GM12878 (cell line): ENCODE measurements at regions not wholly inside any gene's neighbourhood (a gene's known extent, or its start where the extent isn't known, plus 50 kb on each side); places are given as distances from the start of the nearest gene placed in this dataset.

ENCODE experiments used
- BACH1 ChIP-seq: fragments of 450-650 bp; IDR thresholded peaks from 2 replicates; pipeline ENCODE4 v1.6.1; 2017; ENCODE audit warnings: mild to moderate bottlenecking, borderline replicate concordance
- BCLAF1 ChIP-seq: fragments of 450-650 bp; IDR thresholded peaks from 2 replicates; pipeline ENCODE4 v1.6.1; 2017; ENCODE audit warnings: antibody characterized with exemption, mild to moderate bottlenecking, moderate library complexity
- CHD2 ChIP-seq: IDR thresholded peaks from 2 replicates; pipeline ENCODE4 v1.6.1; 2011; ENCODE audit warnings: low read depth, low read length, improper control_type of control experiment, borderline replicate concordance
- EED ChIP-seq: sonication (generic); IDR thresholded peaks from 2 replicates; pipeline ENCODE4 v1.6.1; 2016; ENCODE audit warnings: antibody characterized with exemption, low read depth
- SKIL ChIP-seq: fragments of 450-650 bp; IDR thresholded peaks from 2 replicates; pipeline ENCODE4 v1.6.1; 2017; ENCODE audit warnings: mild to moderate bottlenecking, low read depth, inconsistent platforms; ENCODE audit not compliant: poor library complexity, severe bottlenecking
- SMARCA5 ChIP-seq: fragments of 450-650 bp; IDR thresholded peaks from 2 replicates; pipeline ENCODE4 v1.6.1; 2017; ENCODE audit warnings: mild to moderate bottlenecking
- TF ChIP-seq, protein P1 (sequence below): fragments of 150-350 bp; IDR thresholded peaks from 2 replicates; pipeline ENCODE4 v1.6.1; 2016; ENCODE audit warnings: low read depth, low read length

DNA sequence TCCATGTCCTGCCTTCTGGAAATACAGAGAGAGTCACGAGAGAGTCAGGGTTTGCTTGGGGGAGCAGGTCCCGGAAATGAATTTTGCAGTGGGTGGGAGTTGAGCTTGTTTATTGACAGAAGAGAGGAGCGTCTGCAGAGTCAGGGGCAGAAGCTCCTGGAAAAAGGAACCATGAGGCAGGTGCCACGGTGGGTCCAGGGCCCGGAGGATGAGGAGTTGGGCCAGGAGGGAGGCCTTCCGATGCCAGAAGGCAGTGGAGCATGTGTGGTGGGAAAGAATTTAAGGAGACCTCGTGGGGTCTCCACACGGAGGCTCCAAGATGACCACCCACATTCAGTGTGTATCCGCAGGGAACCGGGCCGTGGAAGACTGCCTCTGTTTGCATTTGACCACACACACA, 461.2 kb downstream of the BRD1 start (continued):
- TF ChIP-seq BCLAF1, result no peak
- TF ChIP-seq, protein P1, sequence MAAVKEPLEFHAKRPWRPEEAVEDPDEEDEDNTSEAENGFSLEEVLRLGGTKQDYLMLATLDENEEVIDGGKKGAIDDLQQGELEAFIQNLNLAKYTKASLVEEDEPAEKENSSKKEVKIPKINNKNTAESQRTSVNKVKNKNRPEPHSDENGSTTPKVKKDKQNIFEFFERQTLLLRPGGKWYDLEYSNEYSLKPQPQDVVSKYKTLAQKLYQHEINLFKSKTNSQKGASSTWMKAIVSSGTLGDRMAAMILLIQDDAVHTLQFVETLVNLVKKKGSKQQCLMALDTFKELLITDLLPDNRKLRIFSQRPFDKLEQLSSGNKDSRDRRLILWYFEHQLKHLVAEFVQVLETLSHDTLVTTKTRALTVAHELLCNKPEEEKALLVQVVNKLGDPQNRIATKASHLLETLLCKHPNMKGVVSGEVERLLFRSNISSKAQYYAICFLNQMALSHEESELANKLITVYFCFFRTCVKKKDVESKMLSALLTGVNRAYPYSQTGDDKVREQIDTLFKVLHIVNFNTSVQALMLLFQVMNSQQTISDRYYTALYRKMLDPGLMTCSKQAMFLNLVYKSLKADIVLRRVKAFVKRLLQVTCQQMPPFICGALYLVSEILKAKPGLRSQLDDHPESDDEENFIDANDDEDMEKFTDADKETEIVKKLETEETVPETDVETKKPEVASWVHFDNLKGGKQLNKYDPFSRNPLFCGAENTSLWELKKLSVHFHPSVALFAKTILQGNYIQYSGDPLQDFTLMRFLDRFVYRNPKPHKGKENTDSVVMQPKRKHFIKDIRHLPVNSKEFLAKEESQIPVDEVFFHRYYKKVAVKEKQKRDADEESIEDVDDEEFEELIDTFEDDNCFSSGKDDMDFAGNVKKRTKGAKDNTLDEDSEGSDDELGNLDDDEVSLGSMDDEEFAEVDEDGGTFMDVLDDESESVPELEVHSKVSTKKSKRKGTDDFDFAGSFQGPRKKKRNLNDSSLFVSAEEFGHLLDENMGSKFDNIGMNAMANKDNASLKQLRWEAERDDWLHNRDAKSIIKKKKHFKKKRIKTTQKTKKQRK, result no peak
- no peak for TF ChIP-seq CHD2
- TF ChIP-seq SKIL, result no peak
- no peak for TF ChIP-seq EED
- TF ChIP-seq BACH1, result no peak
- TF ChIP-seq SMARCA5, result no peak
